HepG2 (cell line): ENCODE measurements at regions not wholly inside any gene's neighbourhood (a gene's known extent, or its start where the extent isn't known, plus 50 kb on each side); places are given as distances from the start of the nearest gene placed in this dataset.

Experiments
- ATAC-seq: fragments of 200-7000 bp; cut with Tn5 transposase; 3 replicates; pipeline ENCODE4 v1.9.1; 2020; ENCODE audit warnings: mild to moderate bottlenecking, moderate library complexity
- BruUV-seq: library from RNA; stranded (reverse); fragments of 400-500 nt; replicated peaks from 2 replicates; lab custom pipeline; 2021; lab: Mats Ljungman, UMichigan
- CTCF ChIA-PET: fragments of 300-600 bp; formaldehyde crosslinking; extraction: SDS; loops from one replicate; lab custom pipeline; 2021; ENCODE audit warnings: low total read pairs, inconsistent platforms, low intra/inter-chr PET ratio; lab: Yijun Ruan, JAX
- POLR2A ChIA-PET: fragments of 350-600 bp; sonication (Branson Sonifier 250); formaldehyde crosslinking; loops from one replicate; lab custom pipeline; 2020; ENCODE audit warnings: antibody characterized with exemption, inconsistent platforms; lab: Yijun Ruan, JAX
- DNase-seq: peaks from one replicate; pipeline ENCODE4 v3.0.0-alpha.2; 2015; ENCODE audit warnings: low spot score
- FAIRE-seq: peaks from 3 replicates; lab custom pipeline; 2011; peaks lifted over from hg19 to GRCh38; lab: Jason Lieb, UNC
- H2AFZ ChIP-seq: one replicate; pipeline ENCODE4 v1.6.1; 2011; ENCODE audit warnings: low read length, inconsistent platforms
- H3K27ac ChIP-seq: fragments of 300-600 bp; 3 replicates; pipeline ENCODE4 v1.8.0; 2011; ENCODE audit warnings: mixed run types, mild to moderate bottlenecking, mixed read lengths, low read length, inconsistent platforms; ENCODE audit not compliant: insufficient read depth; ENCODE audit errors: extremely low read length
- H3K27me3 ChIP-seq, 2 experiments: fragments of 200-600 bp in 1 of 2; 2 replicates in 1 of 2; 3 replicates in 1 of 2; pipeline versions ENCODE4 v1.6.0 to v1.8.0; 2011; ENCODE audit warnings: low read length in 2 of 2, mild to moderate bottlenecking in 2 of 2, moderate library complexity in 2 of 2, inconsistent platforms in 1 of 2; ENCODE audit not compliant: insufficient read depth in 2 of 2, control insufficient read depth in 1 of 2
- H3K36me3 ChIP-seq, 2 experiments: fragments of 200-600 bp in 1 of 2; replicated peaks in 1 of 2; 2 replicates in 1 of 2; 3 replicates in 1 of 2; pipeline versions ENCODE4 v1.5.1 to v1.8.0; 2011; ENCODE audit warnings: low read length in 2 of 2, inconsistent platforms in 1 of 2; ENCODE audit not compliant: insufficient read depth in 2 of 2, control insufficient read depth in 1 of 2
- H3K4me1 ChIP-seq: 2 replicates; pipeline ENCODE4 v1.5.1; 2012; ENCODE audit warnings: low read length, inconsistent platforms; ENCODE audit not compliant: insufficient read depth
- H3K4me2 ChIP-seq: 2 replicates; pipeline ENCODE4 v1.6.0; 2011; ENCODE audit warnings: low read depth, low read length, inconsistent platforms
- H3K4me3 ChIP-seq, 3 experiments: fragments of 200-600 bp in 1 of 3; sonication (generic), shearing (Covaris generic) in 1 of 3; replicated peaks in 1 of 3; 2 replicates each; pipeline ENCODE4 v1.5.1; 2011 to 2016; ENCODE audit warnings: low read length in 3 of 3, inconsistent platforms in 2 of 3, low read depth in 2 of 3, mild to moderate bottlenecking in 2 of 3, control low read depth in 1 of 3, mixed read lengths in 1 of 3; ENCODE audit not compliant: insufficient read depth in 1 of 3
- H3K79me2 ChIP-seq: one replicate; pipeline ENCODE4 v1.6.1; 2011; ENCODE audit warnings: low read length, inconsistent platforms; ENCODE audit not compliant: insufficient read depth
- H3K9ac ChIP-seq: 2 replicates; pipeline ENCODE4 v1.6.0; 2011; ENCODE audit warnings: mild to moderate bottlenecking, low read depth, low read length, inconsistent platforms; ENCODE audit not compliant: insufficient read depth
- H3K9me3 ChIP-seq: 2 replicates; pipeline ENCODE4 v1.5.1; 2012; ENCODE audit warnings: mild to moderate bottlenecking, low read length
- H4K20me1 ChIP-seq: 2 replicates; pipeline ENCODE4 v1.6.0; 2011; ENCODE audit warnings: inconsistent platforms, mild to moderate bottlenecking, low read length, moderate library complexity; ENCODE audit not compliant: insufficient read depth
- CHCHD3 ChIP-seq: sonication (generic); formaldehyde crosslinking; IDR thresholded peaks from 2 replicates; pipeline ENCODE4 v1.8.0; 2022; ENCODE audit warnings: mild to moderate bottlenecking, missing genetic modification reagents, moderate library complexity
- KIAA2018 ChIP-seq: sonication (generic); formaldehyde crosslinking; IDR thresholded peaks from 2 replicates; pipeline ENCODE4 v1.5.0; 2020; ENCODE audit warnings: mild to moderate bottlenecking, missing genetic modification reagents, borderline replicate concordance
- LBX2 ChIP-seq: sonication (generic); formaldehyde crosslinking; IDR thresholded peaks from 2 replicates; pipeline ENCODE4 v1.5.0; 2020; ENCODE audit warnings: missing genetic modification reagents, mild to moderate bottlenecking, borderline replicate concordance
- NR2F2 ChIP-seq: IDR thresholded peaks from 2 replicates; pipeline ENCODE4 v1.6.1; 2012; ENCODE audit warnings: low read depth, inconsistent platforms, borderline replicate concordance
- PHB2 ChIP-seq: fragments of 450-650 bp; IDR thresholded peaks from 2 replicates; pipeline ENCODE4 v1.6.1; 2018; ENCODE audit not compliant: partially characterized antibody
- RBM22 ChIP-seq: fragments of 200-400 bp; formaldehyde crosslinking; optimal IDR thresholded peaks from 2 replicates; pipeline ENCODE3; 2017; ENCODE audit warnings: mild to moderate bottlenecking, low read length, moderate library complexity
- SETDB1 ChIP-seq: sonication (generic); formaldehyde crosslinking; IDR thresholded peaks from 2 replicates; pipeline ENCODE4 v1.5.1; 2020; ENCODE audit warnings: missing genetic modification reagents, mild to moderate bottlenecking, borderline replicate concordance
- SMARCE1 ChIP-seq: fragments of 450-650 bp; IDR thresholded peaks from 2 replicates; pipeline ENCODE4 v1.6.1; 2017; ENCODE audit warnings: borderline replicate concordance
- SRSF1 ChIP-seq: fragments of 200-400 bp; formaldehyde crosslinking; optimal IDR thresholded peaks from 2 replicates; pipeline ENCODE3; 2017; ENCODE audit warnings: mild to moderate bottlenecking, low read depth, low read length, moderate library complexity
- WIZ ChIP-seq: sonication (generic); formaldehyde crosslinking; IDR thresholded peaks from 2 replicates; pipeline ENCODE4 v1.5.1; 2020; ENCODE audit warnings: mild to moderate bottlenecking, missing genetic modification reagents
- ZHX1 ChIP-seq: sonication (generic); formaldehyde crosslinking; IDR thresholded peaks from 2 replicates; pipeline ENCODE4 v1.8.1; 2022; ENCODE audit warnings: low read depth, mild to moderate bottlenecking, missing genetic modification reagents
- ZNF337 ChIP-seq: sonication (generic); formaldehyde crosslinking; IDR thresholded peaks from 2 replicates; pipeline ENCODE4 v1.5.1; 2020; ENCODE audit warnings: missing genetic modification reagents, low read depth, mild to moderate bottlenecking, borderline replicate concordance
- ZNF460 ChIP-seq: sonication (generic); formaldehyde crosslinking; IDR thresholded peaks from 2 replicates; pipeline ENCODE4 v1.5.1; 2020; ENCODE audit warnings: missing genetic modification reagents, mild to moderate bottlenecking, borderline replicate concordance
- ZNF510 ChIP-seq: sonication (generic); formaldehyde crosslinking; IDR thresholded peaks from 2 replicates; pipeline ENCODE4 v1.4.0; 2020; ENCODE audit warnings: low read depth, mild to moderate bottlenecking, missing genetic modification reagents
- ZNF709 ChIP-seq: sonication (generic); formaldehyde crosslinking; IDR thresholded peaks from 2 replicates; pipeline ENCODE4 v1.5.0; 2020; ENCODE audit warnings: mild to moderate bottlenecking, missing genetic modification reagents
- WGBS: methylation state at CpG from one replicate; pipeline ENCODE4 v1.1.6; 2017; ENCODE audit warnings: low lambda C conversion rate; 5-methylcytosine and 5-hydroxymethylcytosine counted together
- in situ Hi-C: cut with HindIII; loops from 2 replicates; pipeline ENCODE4 v1.10.0; 2017; ENCODE audit warnings: low pct_unique_long_range_greater_than_20kb; ENCODE audit not compliant: extremely low pct_ligation_motif_present
- intact Hi-C: fragments of 100-400 bp; cut with micrococcal nuclease; formaldehyde crosslinking; loops from one replicate; pipeline ENCODE4 v1.10.0; 2022; ENCODE audit not compliant: unreplicated experiment

GRCh38 chr11:25769287-25769686, 562.6 kb upstream of the ANO3 start:
- H3K4me2 ChIP-seq, result no peak overlapping the region
- TF ChIP-seq ZNF510 (CRISPR knock-in tag), result no peak
- no peak for TF ChIP-seq SETDB1 (CRISPR knock-in tag)
- no peak for TF ChIP-seq RBM22
- no peak for TF ChIP-seq ZNF709 (CRISPR knock-in tag)
- TF ChIP-seq NR2F2, result no peak
- no peak for TF ChIP-seq CHCHD3 (CRISPR knock-in tag)
- no peak for TF ChIP-seq SMARCE1
- TF ChIP-seq ZNF460, result no peak
- TF ChIP-seq WIZ (CRISPR knock-in tag), result no peak
- no peak for TF ChIP-seq KIAA2018 (CRISPR knock-in tag)
- TF ChIP-seq SRSF1, result no peak
- no peak for TF ChIP-seq LBX2 (CRISPR knock-in tag)
- no peak for TF ChIP-seq ZHX1 (CRISPR knock-in tag)
- no peak for TF ChIP-seq ZNF337 (CRISPR knock-in tag)
- no peak for TF ChIP-seq PHB2

More at GRCh38 chr11:25769287-25769686, 562.6 kb upstream of the ANO3 start:
- intact Hi-C loops (no loop called here), in situ Hi-C loops (no loop called here)
- Histone ChIP-seq H3K4me1 (no peaks in the 10 kb centered on the region), H3K4me3 (no peak overlapping the region), H4K20me1 (no peaks in the 10 kb centered on the region), H2AFZ (no peak overlapping the region), H3K9ac (no peak overlapping the region), H3K27me3 (no peaks in the 10 kb centered on the region), H3K27ac (no peak overlapping the region), H3K79me2 (no peaks in the 10 kb centered on the region), H3K9me3 (no peaks in the 10 kb centered on the region), H3K36me3 (no peaks in the 10 kb centered on the region)
- CTCF ChIA-PET, result no interaction called here
- ATAC-seq (no peak), DNase-seq (no peak), FAIRE-seq (no peak)
- BruUV-seq, result no TSS peak
- WGBS, result 2% methylated on average over 3 of the region's 3 CpGs
- POLR2A ChIA-PET, result no interaction called here
